K562 (cell line): ENCODE measurements at regions not wholly inside any gene's neighbourhood (a gene's known extent, or its start where the extent isn't known, plus 50 kb on each side); places are given as distances from the start of the nearest gene placed in this dataset.

Experiments
- ARHGAP35 ChIP-seq: fragments of 450-650 bp; IDR thresholded peaks from 2 replicates; pipeline ENCODE4 v1.6.1; 2018; ENCODE audit not compliant: partially characterized antibody
- BDP1 ChIP-seq: IDR thresholded peaks from 3 replicates; pipeline ENCODE4 v1.6.1; 2011; ENCODE audit not compliant: insufficient read length, insufficient read depth
- CBFB ChIP-seq: sonication (generic); formaldehyde crosslinking; IDR thresholded peaks from 2 replicates; pipeline ENCODE4 v1.4.0; 2020; ENCODE audit warnings: mild to moderate bottlenecking, missing genetic modification reagents
- ETV5 ChIP-seq: sonication (generic); formaldehyde crosslinking; IDR thresholded peaks from 2 replicates; pipeline ENCODE4 v1.4.0; 2020; ENCODE audit warnings: low read depth, mild to moderate bottlenecking, missing genetic modification reagents
- FOSL1 ChIP-seq: fragments of 200-800 bp; sonication (Bioruptor generic); conservative IDR thresholded peaks from 2 replicates; pipeline ENCODE4 v1.6.1; 2016; ENCODE audit warnings: missing genetic modification characterization, missing compliant biosample characterization
- KLF10 ChIP-seq: fragments of 250-450 bp; sonication (Bioruptor Pico); IDR thresholded peaks from 2 replicates; pipeline ENCODE4 v1.6.1; 2021; ENCODE audit warnings: matching md5 sums
- MEIS2 ChIP-seq: fragments of 450-650 bp; IDR thresholded peaks from 2 replicates; pipeline ENCODE4 v1.6.1; 2014; ENCODE audit warnings: mild to moderate bottlenecking; ENCODE audit not compliant: partially characterized antibody
- NR2C1 ChIP-seq, 2 experiments: fragments of 450-650 bp; IDR thresholded peaks; 2 replicates each; pipeline ENCODE4 v1.6.1; 2017; ENCODE audit warnings: mild to moderate bottlenecking in 2 of 2, antibody characterized with exemption in 1 of 2, inconsistent platforms in 1 of 2, missing compliant biosample characterization in 1 of 2, missing genetic modification characterization in 1 of 2
- PHF8 ChIP-seq: fragments of 200-600 bp; sonication (generic); IDR thresholded peaks from 2 replicates; pipeline ENCODE4 v1.6.1; 2012; ENCODE audit warnings: mixed run types, mild to moderate bottlenecking, inconsistent platforms, low read length, moderate library complexity, borderline replicate concordance
- PKNOX1 ChIP-seq: fragments of 450-650 bp; IDR thresholded peaks from 2 replicates; pipeline ENCODE4 v1.6.1; 2016
- POLR3A ChIP-seq: IDR thresholded peaks from 2 replicates; pipeline ENCODE4 v1.6.1; 2011; ENCODE audit warnings: borderline replicate concordance, mild to moderate bottlenecking, moderate library complexity; ENCODE audit not compliant: insufficient read length, insufficient read depth; ENCODE audit errors: extremely low read depth
- RBM14 ChIP-seq: fragments of 200-400 bp; formaldehyde crosslinking; IDR thresholded peaks from 2 replicates; pipeline ENCODE4 v1.6.1; 2018; ENCODE audit warnings: low read depth, mild to moderate bottlenecking, low read length, moderate library complexity, borderline replicate concordance; ENCODE audit not compliant: insufficient read depth
- STAT5A ChIP-seq: IDR thresholded peaks from 2 replicates; pipeline ENCODE4 v1.6.1; 2012; ENCODE audit warnings: low read length, inconsistent platforms, borderline replicate concordance
- TBL1XR1 ChIP-seq, 2 experiments: IDR thresholded peaks; 2 replicates each; pipeline ENCODE4 v1.6.1; 2012; ENCODE audit warnings: improper control_type of control experiment in 2 of 2, low read length in 2 of 2, mild to moderate bottlenecking in 1 of 2
- TBP ChIP-seq: optimal IDR thresholded peaks from 2 replicates; pipeline ENCODE3; 2011; ENCODE audit warnings: low read depth, low read length, improper control_type of control experiment
- ZBTB11 ChIP-seq, 3 experiments: fragments of 200-800 bp in 1 of 3; fragments of 250-450 bp in 1 of 3; fragments of 450-650 bp in 1 of 3; sonication (Bioruptor Pico) in 1 of 3; sonication (Bioruptor generic) in 1 of 3; formaldehyde crosslinking in 1 of 3; IDR thresholded peaks; 2 replicates each; pipeline versions ENCODE4 v1.6.1 to v1.8.0; 2016 to 2022; ENCODE audit warnings: mild to moderate bottlenecking in 2 of 3, missing genetic modification characterization in 2 of 3, missing compliant biosample characterization in 1 of 3, moderate library complexity in 1 of 3
- ZEB2 ChIP-seq: fragments of 450-650 bp; IDR thresholded peaks from 2 replicates; pipeline ENCODE4 v1.6.1; 2016
- ZNF124 ChIP-seq: sonication (generic); formaldehyde crosslinking; IDR thresholded peaks from 2 replicates; pipeline ENCODE4 v1.8.1; 2022; ENCODE audit warnings: missing genetic modification reagents
- ZNF23 ChIP-seq: fragments of 250-450 bp; sonication (Bioruptor Pico); IDR thresholded peaks from 2 replicates; pipeline ENCODE4 v1.4.0; 2020; ENCODE audit warnings: mild to moderate bottlenecking
- TF ChIP-seq, protein P1 (sequence below): fragments of 150-350 bp; IDR thresholded peaks from 2 replicates; pipeline ENCODE4 v1.6.1; 2014; ENCODE audit warnings: low read depth, mild to moderate bottlenecking, low read length, borderline replicate concordance

GRCh38 chr6:27531772-27532459 lies 59.0 kb upstream of the ZNF184 start (continued):
- TF ChIP-seq TBL1XR1 (IDR thresholded peaks at IDR 0.05; ENCODE audit: low read length in 2 of 2) = peak in 1 of 2 experiments; percentile 85; a peak in 1 of 4 replicates
- TF ChIP-seq STAT5A = peak; percentile 45; the same call in 1 of the 2 replicates
- TF ChIP-seq ZNF23 = no peak
- TF ChIP-seq ZBTB11 (CRISPR knock-in tag; IDR thresholded peaks at IDR 0.05) = no peak
- peak; percentile 60 for TF ChIP-seq NR2C1 (IDR thresholded peaks at IDR 0.05)
- TF ChIP-seq NR2C1 (tag; IDR thresholded peaks at IDR 0.05) = no peak
- peak; percentile 36 for TF ChIP-seq MEIS2
- no peak for TF ChIP-seq RBM14
- TF ChIP-seq ZNF124 (CRISPR knock-in tag) = no peak
- no peak for TF ChIP-seq KLF10
- peak; percentile 45; the same call in 1 of the 2 replicates for TF ChIP-seq CBFB (CRISPR knock-in tag)
- TF ChIP-seq, protein P1, sequence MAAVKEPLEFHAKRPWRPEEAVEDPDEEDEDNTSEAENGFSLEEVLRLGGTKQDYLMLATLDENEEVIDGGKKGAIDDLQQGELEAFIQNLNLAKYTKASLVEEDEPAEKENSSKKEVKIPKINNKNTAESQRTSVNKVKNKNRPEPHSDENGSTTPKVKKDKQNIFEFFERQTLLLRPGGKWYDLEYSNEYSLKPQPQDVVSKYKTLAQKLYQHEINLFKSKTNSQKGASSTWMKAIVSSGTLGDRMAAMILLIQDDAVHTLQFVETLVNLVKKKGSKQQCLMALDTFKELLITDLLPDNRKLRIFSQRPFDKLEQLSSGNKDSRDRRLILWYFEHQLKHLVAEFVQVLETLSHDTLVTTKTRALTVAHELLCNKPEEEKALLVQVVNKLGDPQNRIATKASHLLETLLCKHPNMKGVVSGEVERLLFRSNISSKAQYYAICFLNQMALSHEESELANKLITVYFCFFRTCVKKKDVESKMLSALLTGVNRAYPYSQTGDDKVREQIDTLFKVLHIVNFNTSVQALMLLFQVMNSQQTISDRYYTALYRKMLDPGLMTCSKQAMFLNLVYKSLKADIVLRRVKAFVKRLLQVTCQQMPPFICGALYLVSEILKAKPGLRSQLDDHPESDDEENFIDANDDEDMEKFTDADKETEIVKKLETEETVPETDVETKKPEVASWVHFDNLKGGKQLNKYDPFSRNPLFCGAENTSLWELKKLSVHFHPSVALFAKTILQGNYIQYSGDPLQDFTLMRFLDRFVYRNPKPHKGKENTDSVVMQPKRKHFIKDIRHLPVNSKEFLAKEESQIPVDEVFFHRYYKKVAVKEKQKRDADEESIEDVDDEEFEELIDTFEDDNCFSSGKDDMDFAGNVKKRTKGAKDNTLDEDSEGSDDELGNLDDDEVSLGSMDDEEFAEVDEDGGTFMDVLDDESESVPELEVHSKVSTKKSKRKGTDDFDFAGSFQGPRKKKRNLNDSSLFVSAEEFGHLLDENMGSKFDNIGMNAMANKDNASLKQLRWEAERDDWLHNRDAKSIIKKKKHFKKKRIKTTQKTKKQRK = no peak
- peak; percentile 99 for TF ChIP-seq TBP
- peak; percentile 24; the same call in 1 of the 2 replicates for TF ChIP-seq FOSL1 (tag)
- TF ChIP-seq ETV5 = 0 out of 2 replicates have a peak, but pooled peaks have one; percentile 21
- TF ChIP-seq POLR3A = peak; percentile 89
- no peak for TF ChIP-seq PHF8
- peak; percentile 74 for TF ChIP-seq PKNOX1
- no peak for TF ChIP-seq ARHGAP35
- TF ChIP-seq ZEB2 = peak; percentile 55; the same call in 1 of the 2 replicates
- TF ChIP-seq BDP1 = peak; percentile 41
